ENCODE measurements at regions not wholly inside any gene's neighbourhood (a gene's known extent, or its start where the extent isn't known, plus 50 kb on each side); places are given as distances from the start of the nearest gene placed in this dataset.
A peak's percentile ranks its signal among the peaks of the same experiment; 100 is the strongest.

DNA sequence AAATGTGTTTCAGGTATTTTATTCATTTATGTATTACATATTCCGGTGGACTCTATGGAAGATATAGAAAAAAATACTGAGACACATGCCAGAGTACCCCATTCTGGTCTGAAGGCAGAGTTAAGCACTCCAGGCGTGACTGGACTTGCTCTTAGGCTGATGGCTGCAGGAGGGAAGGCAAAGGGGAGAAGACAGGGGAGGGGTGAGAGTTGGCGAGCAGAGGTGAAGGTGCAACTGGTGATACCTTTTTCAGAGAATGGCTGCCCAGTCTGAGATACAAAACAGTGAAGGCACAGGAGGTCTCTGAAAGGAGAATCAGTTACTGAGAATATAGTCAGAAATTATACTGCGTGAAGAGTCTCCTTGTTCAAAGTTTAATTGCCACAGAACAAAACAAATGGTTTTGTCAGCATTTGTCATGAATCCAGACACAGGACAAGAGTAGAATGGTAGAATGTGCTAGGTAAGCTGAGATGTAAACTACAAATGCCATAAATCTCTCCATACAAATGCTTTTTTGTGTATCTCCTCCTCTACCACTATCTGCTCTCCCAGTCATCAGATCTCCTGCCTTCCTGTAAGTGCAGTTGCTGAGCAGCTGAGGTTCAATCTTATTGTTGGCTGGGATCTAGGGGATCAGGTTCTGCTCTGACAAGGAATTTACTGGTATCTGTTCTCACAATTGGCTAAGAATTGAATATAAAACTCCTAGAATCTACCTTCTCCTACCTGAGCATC is 104.2 kb upstream of the DST start:
- peak; percentile 66 for DNase-seq
- no CpG with 5 or more reads among the region's 4 CpGs for whole genome bisulfite sequencing (ENCODE audit: extremely low coverage, insufficient coverage, low lambda C conversion rate)
- H3K4me2 ChIP-seq (ENCODE audit: low read length), result no peak overlapping the region

DNA sequence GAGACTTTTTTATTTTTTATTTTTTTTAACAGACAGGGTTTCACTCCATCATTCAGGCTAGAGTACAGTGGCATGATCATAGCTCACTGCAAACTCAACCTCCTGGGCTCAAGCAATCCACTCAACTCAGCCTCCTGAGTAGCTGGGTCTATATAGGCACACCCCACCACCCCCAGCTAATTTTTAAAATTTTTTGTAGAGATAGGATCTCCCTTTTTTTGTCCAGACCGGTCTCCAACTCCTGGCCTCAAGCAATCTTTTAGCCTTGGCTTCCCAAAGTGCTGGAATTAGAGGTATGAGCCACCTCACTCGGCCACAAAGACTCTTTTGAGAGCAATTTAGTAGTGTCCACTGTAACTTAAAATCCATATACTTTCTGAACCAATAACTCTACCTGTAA is 103.3 kb upstream of the DST start:
- no peak overlapping the region for H3K27ac ChIP-seq (ENCODE audit: low read depth, low read length)
- H3K4me1 ChIP-seq (ENCODE audit: control insufficient read depth, low read depth, low read length), result peaks cover 5% of the 10 kb centered on the region
- no peak overlapping the region for H2BK5ac ChIP-seq (ENCODE audit: low read length)
- no peak overlapping the region for H3K23ac ChIP-seq (ENCODE audit: low read length)
- H4K5ac ChIP-seq (ENCODE audit: low read length), result no peak overlapping the region
- H3K4ac ChIP-seq (ENCODE audit: low read depth, low read length), result no peak overlapping the region
- no peak overlapping the region for H3K4me2 ChIP-seq (ENCODE audit: low read length)
- H3K56ac ChIP-seq (ENCODE audit: low read length), result no peak overlapping the region
- no peak overlapping the region for H3K9ac ChIP-seq (ENCODE audit: low read length)
- no peak overlapping the region for H3K4me3 ChIP-seq (ENCODE audit: low read length)
- H2BK120ac ChIP-seq (ENCODE audit: low read depth, low read length), result no peak overlapping the region
- no peaks in the 10 kb centered on the region for H3K27me3 ChIP-seq (ENCODE audit: insufficient read depth, low read length, poor library complexity)
- no peak overlapping the region for H2AK5ac ChIP-seq (ENCODE audit: low read length)
- no peak overlapping the region for H4K8ac ChIP-seq (ENCODE audit: low read depth, low read length)
- no peaks in the 10 kb centered on the region for H3K36me3 ChIP-seq (ENCODE audit: control insufficient read depth, insufficient read depth, low read length)
- H3K18ac ChIP-seq (ENCODE audit: low read length), result peak overlapping the region; percentile 80
- peaks cover 6% of the 10 kb centered on the region for H3K79me1 ChIP-seq (ENCODE audit: low read length)
- no CpG with 5 or more reads among the region's 2 CpGs for WGBS (ENCODE audit: extremely low coverage, insufficient coverage, low lambda C conversion rate)
- DNase-seq, result no peak
- H3K79me2 ChIP-seq (ENCODE audit: control insufficient read depth, insufficient read depth, low read length), result peaks cover 15% of the 10 kb centered on the region
- no peak overlapping the region for H2BK15ac ChIP-seq (replicated peaks; ENCODE audit: low read depth)

More for the DNA sequence above, 104.2 kb upstream of the DST start:
- Histone ChIP-seq H2BK5ac (ENCODE audit: low read length) (no peak overlapping the region), H3K4me1 (ENCODE audit: control insufficient read depth, low read depth, low read length) (peaks cover 5% of the 10 kb centered on the region), H3K18ac (ENCODE audit: low read length) (no peak overlapping the region), H3K79me2 (ENCODE audit: control insufficient read depth, insufficient read depth, low read length) (peaks cover 14% of the 10 kb centered on the region), H3K27me3 (ENCODE audit: insufficient read depth, low read length, poor library complexity) (no peaks in the 10 kb centered on the region), H3K23ac (ENCODE audit: low read length) (no peak overlapping the region), H3K9ac (ENCODE audit: low read length) (no peak overlapping the region), H3K27ac (ENCODE audit: low read depth, low read length) (no peak overlapping the region), H2BK15ac (replicated peaks; ENCODE audit: low read depth) (no peak overlapping the region), H2BK120ac (ENCODE audit: low read depth, low read length) (no peak overlapping the region), H4K8ac (ENCODE audit: low read depth, low read length) (no peak overlapping the region), H3K79me1 (ENCODE audit: low read length) (peaks cover 5% of the 10 kb centered on the region), H3K56ac (ENCODE audit: low read length) (no peak overlapping the region), H4K5ac (ENCODE audit: low read length) (no peak overlapping the region), H3K4me3 (ENCODE audit: low read length) (no peak overlapping the region), H3K4ac (ENCODE audit: low read depth, low read length) (no peak overlapping the region), H2AK5ac (ENCODE audit: low read length) (no peak overlapping the region), H3K36me3 (ENCODE audit: control insufficient read depth, insufficient read depth, low read length) (no peaks in the 10 kb centered on the region)

DNA sequence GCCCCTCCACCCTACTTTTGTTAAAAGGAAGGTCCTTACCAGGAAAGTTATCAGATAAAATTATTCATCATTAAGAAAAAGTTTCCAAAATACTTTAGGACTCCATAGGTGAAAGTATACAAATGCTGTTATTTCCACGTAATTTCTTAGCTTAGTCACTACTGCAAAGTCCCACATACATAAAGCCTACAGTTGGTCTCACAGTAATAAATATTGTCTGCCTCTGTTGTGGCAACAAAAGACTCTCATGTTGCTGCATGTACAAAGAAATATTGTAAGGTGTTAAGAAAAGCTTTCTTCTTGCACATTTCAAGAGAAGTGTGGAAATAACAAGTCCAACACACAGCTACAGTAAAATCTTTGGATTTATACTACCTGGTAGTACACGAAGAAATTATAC is 102.4 kb upstream of the DST start:
- H3K27ac ChIP-seq (ENCODE audit: low read depth, low read length), result no peak overlapping the region
- no peak overlapping the region for H2BK120ac ChIP-seq (ENCODE audit: low read depth, low read length)
- peaks cover 8% of the 10 kb centered on the region for H3K79me1 ChIP-seq (ENCODE audit: low read length)
- H3K18ac ChIP-seq (ENCODE audit: low read length), result no peak overlapping the region
- H3K36me3 ChIP-seq (ENCODE audit: control insufficient read depth, insufficient read depth, low read length), result no peaks in the 10 kb centered on the region
- peaks cover 19% of the 10 kb centered on the region for H3K79me2 ChIP-seq (ENCODE audit: control insufficient read depth, insufficient read depth, low read length)
- H3K4me1 ChIP-seq (ENCODE audit: control insufficient read depth, low read depth, low read length), result peaks cover 4% of the 10 kb centered on the region
- no peaks in the 10 kb centered on the region for H3K27me3 ChIP-seq (ENCODE audit: insufficient read depth, low read length, poor library complexity)
- H3K9ac ChIP-seq (ENCODE audit: low read length), result no peak overlapping the region
- no peak overlapping the region for H2BK5ac ChIP-seq (ENCODE audit: low read length)
- no peak overlapping the region for H4K5ac ChIP-seq (ENCODE audit: low read length)
- H3K4ac ChIP-seq (ENCODE audit: low read depth, low read length), result no peak overlapping the region
- no peak overlapping the region for H3K56ac ChIP-seq (ENCODE audit: low read length)
- no peak overlapping the region for H2BK15ac ChIP-seq (replicated peaks; ENCODE audit: low read depth)
- no CpG with 5 or more reads among the region's 2 CpGs for WGBS (ENCODE audit: extremely low coverage, insufficient coverage, low lambda C conversion rate)
- H4K8ac ChIP-seq (ENCODE audit: low read depth, low read length), result no peak overlapping the region
- H3K4me3 ChIP-seq (ENCODE audit: low read length), result no peak overlapping the region
- H3K4me2 ChIP-seq (ENCODE audit: low read length), result no peak overlapping the region
- DNase-seq, result no peak
- H3K23ac ChIP-seq (ENCODE audit: low read length), result no peak overlapping the region
- no peak overlapping the region for H2AK5ac ChIP-seq (ENCODE audit: low read length)

DNA sequence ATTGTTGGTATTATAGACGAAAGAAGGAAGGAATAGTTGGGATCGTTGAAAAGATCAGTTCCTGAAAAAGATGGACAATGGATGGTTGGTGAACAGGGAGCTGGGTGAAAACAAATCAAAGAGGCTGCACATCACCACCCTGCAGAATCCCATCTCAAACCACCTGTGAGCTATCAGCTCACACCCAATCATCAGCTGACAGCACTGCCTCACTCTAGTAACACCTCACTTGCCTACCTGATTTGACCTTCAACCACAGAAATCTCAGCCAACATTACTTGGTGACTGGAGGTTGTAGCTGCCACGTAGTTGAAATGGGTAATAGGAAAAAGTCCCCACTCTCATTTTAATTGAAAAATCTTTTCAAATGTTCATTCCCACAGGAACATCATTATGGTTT is 101.8 kb upstream of the DST start:
- peaks cover 3% of the 10 kb centered on the region for H3K4me1 ChIP-seq (ENCODE audit: control insufficient read depth, low read depth, low read length)
- no peak for DNase-seq
- H2BK5ac ChIP-seq (ENCODE audit: low read length), result no peak overlapping the region
- no peak overlapping the region for H4K5ac ChIP-seq (ENCODE audit: low read length)
- H3K9ac ChIP-seq (ENCODE audit: low read length), result no peak overlapping the region
- H2AK5ac ChIP-seq (ENCODE audit: low read length), result no peak overlapping the region
- H3K56ac ChIP-seq (ENCODE audit: low read length), result no peak overlapping the region
- peaks cover 6% of the 10 kb centered on the region for H3K79me1 ChIP-seq (ENCODE audit: low read length)
- no peak overlapping the region for H2BK120ac ChIP-seq (ENCODE audit: low read depth, low read length)
- H4K8ac ChIP-seq (ENCODE audit: low read depth, low read length), result no peak overlapping the region
- H2BK15ac ChIP-seq (replicated peaks; ENCODE audit: low read depth), result no peak overlapping the region
- no peak overlapping the region for H3K23ac ChIP-seq (ENCODE audit: low read length)
- no peaks in the 10 kb centered on the region for H3K36me3 ChIP-seq (ENCODE audit: control insufficient read depth, insufficient read depth, low read length)
- no peak overlapping the region for H3K27ac ChIP-seq (ENCODE audit: low read depth, low read length)
- H3K27me3 ChIP-seq (ENCODE audit: insufficient read depth, low read length, poor library complexity), result no peaks in the 10 kb centered on the region
- H3K79me2 ChIP-seq (ENCODE audit: control insufficient read depth, insufficient read depth, low read length), result peaks cover 17% of the 10 kb centered on the region
- H3K4me3 ChIP-seq (ENCODE audit: low read length), result no peak overlapping the region
- H3K18ac ChIP-seq (ENCODE audit: low read length), result no peak overlapping the region
- no peak overlapping the region for H3K4ac ChIP-seq (ENCODE audit: low read depth, low read length)
- 100% methylated on average over 2 of the region's 3 CpGs for WGBS (ENCODE audit: extremely low coverage, insufficient coverage, low lambda C conversion rate)
- no peak overlapping the region for H3K4me2 ChIP-seq (ENCODE audit: low read length)

DNA sequence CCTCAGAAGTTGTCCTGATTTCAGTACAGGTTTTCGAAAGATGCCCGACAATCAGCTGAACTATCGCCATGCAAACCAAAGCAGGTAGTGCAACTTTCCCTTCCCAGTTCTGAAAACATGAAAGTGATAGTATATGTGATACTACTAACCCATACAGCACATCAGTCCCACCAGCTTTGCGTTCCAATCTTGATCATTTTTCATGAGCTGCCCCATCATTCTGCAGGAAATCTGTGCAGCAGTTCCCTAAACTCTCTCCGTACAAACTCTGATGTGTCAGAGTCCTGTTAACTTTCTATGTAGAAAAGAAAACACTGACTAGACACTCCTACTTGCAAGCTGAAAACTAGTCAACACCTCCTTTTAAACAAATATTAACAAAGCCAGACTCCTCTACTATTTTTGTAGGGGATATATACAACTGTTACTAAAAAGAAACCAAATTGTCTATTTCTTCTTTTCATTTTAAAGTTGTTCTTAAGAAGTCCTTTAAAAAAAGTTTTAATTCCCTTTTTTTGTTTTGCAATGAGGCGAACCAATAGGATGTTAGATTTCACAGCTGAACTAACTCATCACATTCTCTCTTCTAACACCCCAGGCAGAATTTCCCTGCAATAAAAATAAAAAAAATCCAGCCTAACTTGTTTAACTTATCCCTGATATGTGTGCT is 99.6 kb upstream of the DST start:
- no peaks in the 10 kb centered on the region for H3K27me3 ChIP-seq (ENCODE audit: insufficient read depth, low read length, poor library complexity)
- H3K4ac ChIP-seq (ENCODE audit: low read depth, low read length), result no peak overlapping the region
- H3K36me3 ChIP-seq (ENCODE audit: control insufficient read depth, insufficient read depth, low read length), result no peaks in the 10 kb centered on the region
- no peak for DNase-seq
- H3K79me2 ChIP-seq (ENCODE audit: control insufficient read depth, insufficient read depth, low read length), result peaks cover 18% of the 10 kb centered on the region
- no peak overlapping the region for H2BK5ac ChIP-seq (ENCODE audit: low read length)
- peaks cover 3% of the 10 kb centered on the region for H3K4me1 ChIP-seq (ENCODE audit: control insufficient read depth, low read depth, low read length)
- no peak overlapping the region for H3K4me3 ChIP-seq (ENCODE audit: low read length)
- peak overlapping the region; percentile 36 for H2BK120ac ChIP-seq (ENCODE audit: low read depth, low read length)
- H2AK5ac ChIP-seq (ENCODE audit: low read length), result no peak overlapping the region
- no peak overlapping the region for H3K9ac ChIP-seq (ENCODE audit: low read length)
- no peak overlapping the region for H3K56ac ChIP-seq (ENCODE audit: low read length)
- no peak overlapping the region for H3K23ac ChIP-seq (ENCODE audit: low read length)
- WGBS (ENCODE audit: extremely low coverage, insufficient coverage, low lambda C conversion rate), result no CpG with 5 or more reads among the region's 6 CpGs
- H3K18ac ChIP-seq (ENCODE audit: low read length), result no peak overlapping the region
- H3K4me2 ChIP-seq (ENCODE audit: low read length), result no peak overlapping the region
- H3K27ac ChIP-seq (ENCODE audit: low read depth, low read length), result no peak overlapping the region
- H4K8ac ChIP-seq (ENCODE audit: low read depth, low read length), result no peak overlapping the region
- no peak overlapping the region for H4K5ac ChIP-seq (ENCODE audit: low read length)
- H2BK15ac ChIP-seq (replicated peaks; ENCODE audit: low read depth), result no peak overlapping the region
- H3K79me1 ChIP-seq (ENCODE audit: low read length), result peaks cover 8% of the 10 kb centered on the region

Measured in mesendoderm (in vitro differentiated cells).